CD14-positive monocyte (primary cell): ENCODE measurements at regions not wholly inside any gene's neighbourhood (a gene's known extent, or its start where the extent isn't known, plus 50 kb on each side); places are given as distances from the start of the nearest gene placed in this dataset.

Experiments
- DNase-seq, 3 donors: peaks; one replicate each; pipeline ENCODE4 v3.0.0-alpha.2; 2011 to 2022
- H2AFZ ChIP-seq: 2 replicates; pipeline ENCODE4 v1.6.0; 2012; ENCODE audit warnings: mild to moderate bottlenecking, low read depth, low read length, inconsistent platforms; ENCODE audit not compliant: insufficient read depth, poor library complexity, severe bottlenecking
- H3K27ac ChIP-seq, 2 donors: 1 replicate in 1 of 2; 2 replicates in 1 of 2; pipeline ENCODE4 v1.5.1; 2012 to 2013; ENCODE audit warnings: low read length in 2 of 2, control low read depth in 1 of 2, inconsistent platforms in 1 of 2, low read depth in 1 of 2, mild to moderate bottlenecking in 1 of 2
- H3K27me3 ChIP-seq, 2 donors: one replicate each; pipeline versions ENCODE4 v1.6.0 to v1.6.1; 2011 to 2013; ENCODE audit warnings: low read length in 2 of 2; ENCODE audit not compliant: control insufficient read depth in 2 of 2, insufficient read depth in 2 of 2
- H3K36me3 ChIP-seq, 2 donors: replicated peaks in 1 of 2; 1 replicate in 1 of 2; 2 replicates in 1 of 2; pipeline versions ENCODE4 v1.5.1 to v1.6.1; 2012 to 2013; ENCODE audit warnings: low read length in 2 of 2, control low read depth in 1 of 2, inconsistent platforms in 1 of 2, mild to moderate bottlenecking in 1 of 2; ENCODE audit not compliant: insufficient read depth in 2 of 2, control insufficient read depth in 1 of 2
- H3K4me1 ChIP-seq, 2 donors: 1 replicate in 1 of 2; 2 replicates in 1 of 2; pipeline versions ENCODE4 v1.5.1 to v1.6.1; 2012 to 2013; ENCODE audit warnings: low read length in 2 of 2, control low read depth in 1 of 2, inconsistent platforms in 1 of 2, mild to moderate bottlenecking in 1 of 2, moderate library complexity in 1 of 2; ENCODE audit not compliant: insufficient read depth in 2 of 2, control insufficient read depth in 1 of 2
- H3K4me2 ChIP-seq: replicated peaks from 2 replicates; pipeline ENCODE3; 2012; ENCODE audit warnings: low read length, moderate library complexity, mild to moderate bottlenecking; ENCODE audit not compliant: poor library complexity, severe bottlenecking; ENCODE audit errors: extremely low read depth
- H3K4me3 ChIP-seq, 3 experiments: fragments of 200-600 bp in 1 of 3; sonication (generic) in 1 of 3; replicated peaks in 1 of 3; 1 replicate in 2 of 3; 2 replicates in 1 of 3; pipeline ENCODE4 v1.5.1; 2011 to 2013; ENCODE audit warnings: low read length in 3 of 3, mild to moderate bottlenecking in 3 of 3, control low read depth in 2 of 3, low read depth in 2 of 3, inconsistent platforms in 1 of 3, moderate library complexity in 1 of 3
- H3K79me2 ChIP-seq: 2 replicates; pipeline ENCODE4 v1.6.0; 2012; ENCODE audit warnings: mild to moderate bottlenecking, control low read depth, inconsistent platforms, low read length, moderate library complexity; ENCODE audit not compliant: insufficient read depth
- H3K9ac ChIP-seq: 2 replicates; pipeline ENCODE4 v1.6.0; 2017; ENCODE audit warnings: low read length, mild to moderate bottlenecking; ENCODE audit not compliant: insufficient read depth, poor library complexity, severe bottlenecking
- H3K9me3 ChIP-seq, 2 donors: replicated peaks in 1 of 2; 1 replicate in 1 of 2; 2 replicates in 1 of 2; pipeline versions ENCODE4 v1.5.1 to v1.6.1; 2012 to 2013; ENCODE audit warnings: low read length in 2 of 2, control low read depth in 1 of 2; ENCODE audit not compliant: control insufficient read depth in 1 of 2, insufficient read depth in 1 of 2
- H4K20me1 ChIP-seq: 2 replicates; pipeline ENCODE4 v1.6.0; 2012; ENCODE audit warnings: mild to moderate bottlenecking, low read length, control low read depth, moderate library complexity; ENCODE audit not compliant: insufficient read depth
- H3K27ac Mint-ChIP-seq, 7 donors: one replicate each; pipeline ENCODE4 v1.8.0; 2020; ENCODE audit warnings: mild to moderate bottlenecking in 7 of 7, mixed read lengths in 7 of 7, moderate library complexity in 6 of 7, inconsistent platforms in 2 of 7
- H3K27me3 Mint-ChIP-seq, 3 donors: one replicate each; pipeline ENCODE4 v1.8.0; 2021 to 2022; ENCODE audit warnings: low read depth in 3 of 3, mild to moderate bottlenecking in 3 of 3, mixed read lengths in 3 of 3, moderate library complexity in 3 of 3, inconsistent platforms in 1 of 3
- H3K36me3 Mint-ChIP-seq, 2 donors: one replicate each; pipeline ENCODE4 v1.8.0; 2020; ENCODE audit warnings: mixed read lengths in 2 of 2, inconsistent platforms in 1 of 2, mild to moderate bottlenecking in 1 of 2
- H3K4me1 Mint-ChIP-seq: one replicate; pipeline ENCODE4 v1.8.0; 2020; ENCODE audit warnings: mild to moderate bottlenecking, mixed read lengths
- H3K4me3 Mint-ChIP-seq, 2 donors: one replicate each; pipeline ENCODE4 v1.8.0; 2020; ENCODE audit warnings: mild to moderate bottlenecking in 2 of 2, mixed read lengths in 2 of 2, moderate library complexity in 1 of 2
- H3K9me3 Mint-ChIP-seq, 7 donors: one replicate each; pipeline ENCODE4 v1.8.0; 2020 to 2022; ENCODE audit warnings: mixed read lengths in 7 of 7, mild to moderate bottlenecking in 6 of 7, moderate library complexity in 6 of 7, inconsistent platforms in 2 of 7
- CTCF ChIP-seq: fragments of 200-600 bp; IDR thresholded peaks from one replicate; pipeline ENCODE4 v1.8.0; 2022; ENCODE audit warnings: antibody characterized with exemption, mild to moderate bottlenecking
- WGBS: methylation state at CpG from one replicate; pipeline ENCODE4 v1.1.5; 2013; ENCODE audit warnings: missing lambda C conversion rate; ENCODE audit not compliant: insufficient coverage; 5-methylcytosine and 5-hydroxymethylcytosine counted together
- intact Hi-C, 2 donors: fragments of 100-400 bp; cut with micrococcal nuclease; formaldehyde crosslinking; loops; one replicate each; pipeline versions ENCODE4 v1.15.0 to v1.15.1; 2023

- intact Hi-C loops, result no loop called here
- Histone ChIP-seq H3K4me3 (no peak overlapping the region), H3K4me1 (no peaks in the 10 kb centered on the region), H3K4me2 (no peak overlapping the region), H3K27ac (no peak overlapping the region), H4K20me1 (no peaks in the 10 kb centered on the region), H3K27me3 (no peaks in the 10 kb centered on the region), H3K9ac (no peak overlapping the region), H3K9me3 (peaks cover 9 to 17% of the 10 kb centered on the region in 2 donors), H3K79me2 (no peaks in the 10 kb centered on the region), H2AFZ (no peak overlapping the region), H3K36me3 (no peaks in the 10 kb centered on the region)
- Mint-ChIP-seq H3K27me3 (peaks cover 0 to 2% (median 0%) of the 10 kb centered on the region in 3 donors), H3K27ac (no peak overlapping the region), H3K4me3 (no peak overlapping the region), H3K9me3 (peaks cover 0 to 18% (median 3%) of the 10 kb centered on the region in 7 donors), H3K36me3 (no peaks in the 10 kb centered on the region), H3K4me1 (no peaks in the 10 kb centered on the region)
- 94% methylated on average over 2 of the region's 5 CpGs for WGBS
- DNase-seq, result no peak
- no peak for TF ChIP-seq CTCF
These were observed 87.7 kb upstream of the DDX18 start for GRCh38 chr2:117726747-117727146.

GRCh38 chr2:117737846-117738245 lies 76.6 kb upstream of the DDX18 start:
- Histone ChIP-seq H3K27ac (no peak overlapping the region), H3K9me3 (no peaks in the 10 kb centered on the region), H4K20me1 (no peaks in the 10 kb centered on the region), H3K4me2 (no peak overlapping the region), H2AFZ (no peak overlapping the region), H3K4me1 (no peaks in the 10 kb centered on the region), H3K79me2 (no peaks in the 10 kb centered on the region), H3K4me3 (no peak overlapping the region), H3K36me3 (no peaks in the 10 kb centered on the region), H3K9ac (no peak overlapping the region), H3K27me3 (no peaks in the 10 kb centered on the region)
- H3K36me3 Mint-ChIP-seq, result no peaks in the 10 kb centered on the region
- H3K27me3 Mint-ChIP-seq, result peaks cover 0 to 1% (median 1%) of the 10 kb centered on the region in 3 donors
- peaks cover 1 to 8% (median 2%) of the 10 kb centered on the region in 7 donors for H3K9me3 Mint-ChIP-seq
- intact Hi-C loops, result no loop called here
- no peak for TF ChIP-seq CTCF
- DNase-seq, result no peak
- H3K4me1 Mint-ChIP-seq, result peaks cover 2% of the 10 kb centered on the region
- H3K4me3 Mint-ChIP-seq, result no peak overlapping the region
- H3K27ac Mint-ChIP-seq, result no peak overlapping the region
